Tibial artery (tissue), 4 donors: ENCODE measurements at regions not wholly inside any gene's neighbourhood (a gene's known extent, or its start where the extent isn't known, plus 50 kb on each side); places are given as distances from the start of the nearest gene placed in this dataset.
"Not testable (repeated sequence)": the region's sequence is repeated elsewhere in the genome, so short reads cannot be mapped to it uniquely, and the experiment has no call there.

Experiments used
- DNase-seq, 2 donors: peaks; one replicate each; pipeline ENCODE4 v3.0.0-alpha.2; 2019
- H3K27ac ChIP-seq, 2 donors: fragments of 200-600 bp; sonication (generic) in 1 of 2; 1 replicate in 1 of 2; 2 replicates in 1 of 2; pipeline ENCODE4 v1.5.1; 2018 to 2019; ENCODE audit warnings: mild to moderate bottlenecking in 1 of 2
- H3K27me3 ChIP-seq, 2 donors: fragments of 200-600 bp; sonication (generic) in 1 of 2; one replicate each; pipeline versions ENCODE4 v1.5.1 to v1.6.0; 2016 to 2019
- H3K36me3 ChIP-seq, 3 donors: fragments of 200-600 bp; sonication (generic) in 2 of 3; one replicate each; pipeline ENCODE4 v1.5.1; 2016 to 2019; ENCODE audit warnings: mild to moderate bottlenecking in 2 of 3
- H3K4me1 ChIP-seq, 4 donors: fragments of 200-600 bp; sonication (generic) in 2 of 4; 1 replicate in 3 of 4; 2 replicates in 1 of 4; pipeline ENCODE4 v1.5.1; 2016 to 2019
- H3K4me3 ChIP-seq, 2 donors: fragments of 200-600 bp; sonication (generic) in 1 of 2; 1 replicate in 1 of 2; 2 replicates in 1 of 2; pipeline ENCODE4 v1.5.1; 2018 to 2019; ENCODE audit warnings: mild to moderate bottlenecking in 2 of 2
- H3K9me3 ChIP-seq, 3 donors: fragments of 200-600 bp; sonication (generic) in 1 of 3; one replicate each; pipeline ENCODE4 v1.5.1; 2016 to 2019
- CTCF ChIP-seq, 2 experiments: fragments of 200-600 bp in 1 of 2; fragments of 450-650 bp in 1 of 2; IDR thresholded peaks; one replicate each; pipeline ENCODE4 v1.5.1; 2017 to 2019; ENCODE audit warnings: antibody characterized with exemption in 2 of 2, mild to moderate bottlenecking in 1 of 2, moderate library complexity in 1 of 2
- intact Hi-C: fragments of 100-400 bp; cut with DNase I; formaldehyde crosslinking; loops from one replicate; pipeline ENCODE4 v1.15.0; 2023; ENCODE audit warnings: low total_unique reads

- Histone ChIP-seq H3K9me3 (peaks cover 0 to 9% (median 8%) of the 10 kb centered on the region in 3 donors), H3K4me3 (no peak overlapping the region), H3K4me1 (no peaks in the 10 kb centered on the region), H3K36me3 (no peaks in the 10 kb centered on the region), H3K27me3 (no peaks in the 10 kb centered on the region), H3K27ac (no peak overlapping the region)
- no peak for TF ChIP-seq CTCF (IDR thresholded peaks at IDR 0.05)
- intact Hi-C loops = no loop called here
- DNase-seq = no peak
These were observed 621.9 kb upstream of the GJE1 start for GRCh38 chr6:141510803-141511202.

GRCh38 chr6:141506062-141506461 is 626.7 kb upstream of the GJE1 start:
- intact Hi-C loops, H3K27ac ChIP-seq, DNase-seq, H3K27me3 ChIP-seq, H3K4me3 ChIP-seq, H3K4me1 ChIP-seq, H3K36me3 ChIP-seq: not testable (repeated sequence)
- H3K9me3 ChIP-seq = peaks cover 0 to 21% (median 16%) of the 10 kb centered on the region in 3 donors

GRCh38 chr6:141504318-141504717 is 628.4 kb upstream of the GJE1 start:
- H3K9me3 ChIP-seq = peaks cover 0 to 21% (median 16%) of the 10 kb centered on the region in 3 donors
- H3K36me3 ChIP-seq, H3K27me3 ChIP-seq, H3K27ac ChIP-seq, intact Hi-C loops, H3K4me3 ChIP-seq, DNase-seq, H3K4me1 ChIP-seq: not testable (repeated sequence)

- no peak for TF ChIP-seq CTCF (IDR thresholded peaks at IDR 0.05)
- Histone ChIP-seq H3K36me3 (no peaks in the 10 kb centered on the region), H3K27me3 (no peaks in the 10 kb centered on the region), H3K9me3 (peaks cover 0 to 21% (median 16%) of the 10 kb centered on the region in 3 donors), H3K4me3 (no peak overlapping the region), H3K27ac (no peak overlapping the region), H3K4me1 (peaks cover 0 to 4% (median 0%) of the 10 kb centered on the region in 4 donors)
- DNase-seq = no peak
- intact Hi-C loops = no loop called here
These were observed 631.1 kb upstream of the GJE1 start for GRCh38 chr6:141501616-141502015.

GRCh38 chr6:141498977-141499376 is 633.7 kb upstream of the GJE1 start:
- Histone ChIP-seq H3K27ac (no peak overlapping the region), H3K4me3 (no peak overlapping the region), H3K9me3 (peaks cover 0 to 5% (median 0%) of the 10 kb centered on the region in 3 donors), H3K27me3 (no peaks in the 10 kb centered on the region), H3K36me3 (no peaks in the 10 kb centered on the region), H3K4me1 (peaks cover 0 to 4% (median 0%) of the 10 kb centered on the region in 4 donors)
- DNase-seq = no peak
- no peak for TF ChIP-seq CTCF (IDR thresholded peaks at IDR 0.05)
- intact Hi-C loops = no loop called here

- Histone ChIP-seq H3K36me3 (no peaks in the 10 kb centered on the region), H3K4me1 (peaks cover 0 to 3% (median 0%) of the 10 kb centered on the region in 4 donors), H3K4me3 (no peak overlapping the region), H3K27me3 (no peaks in the 10 kb centered on the region), H3K27ac (no peak overlapping the region), H3K9me3 (no peaks in the 10 kb centered on the region)
- DNase-seq = no peak
- no peak for TF ChIP-seq CTCF (IDR thresholded peaks at IDR 0.05)
- intact Hi-C loops = no loop called here
These were observed 640.0 kb upstream of the GJE1 start for GRCh38 chr6:141492521-141493284.
